SK-N-MC (cell line): ENCODE measurements at regions not wholly inside any gene's neighbourhood (a gene's known extent, or its start where the extent isn't known, plus 50 kb on each side); places are given as distances from the start of the nearest gene placed in this dataset.

Experiments
- EZH2 ChIP-seq: fragments of 200-600 bp; sonication (generic); IDR thresholded peaks from one replicate; pipeline ENCODE4 v1.6.1; 2017; ENCODE audit warnings: antibody characterized with exemption
- POLR2AphosphoS5 ChIP-seq: IDR thresholded peaks from 2 replicates; pipeline ENCODE4 v1.6.1; 2012; ENCODE audit warnings: mild to moderate bottlenecking, low read depth, low read length, borderline replicate concordance

GRCh38 chr6:14744212-14744556, 501.7 kb upstream of the JARID2 start:
- TF ChIP-seq POLR2AphosphoS5 (no peak), EZH2 (no peak)
